ENCODE measurements at regions not wholly inside any gene's neighbourhood (a gene's known extent, or its start where the extent isn't known, plus 50 kb on each side); places are given as distances from the start of the nearest gene placed in this dataset.

- TF ChIP-seq CTCF (IDR thresholded peaks at IDR 0.05; ENCODE audit: low read depth, low read length, missing input control) (no peak), RAD21 (IDR thresholded peaks at IDR 0.05) (no peak), MAX (IDR thresholded peaks at IDR 0.05) (no peak), RXRA (IDR thresholded peaks at IDR 0.05) (no peak), EGR1 (IDR thresholded peaks at IDR 0.05; ENCODE audit: low read depth in 2 of 2) (no peak), ATF3 (IDR thresholded peaks at IDR 0.05) (no peak), FOXA1 (IDR thresholded peaks at IDR 0.05) (no peak), YY1 (IDR thresholded peaks at IDR 0.05) (no peak), HNF4G (IDR thresholded peaks at IDR 0.05) (no peak), HNF4A (conservative IDR thresholded peaks at IDR 0.05) (no peak)
Observed at GRCh38 chr15:46331546-46331945, 696.7 kb downstream of the SQOR start.
